ENCODE measurements at regions not wholly inside any gene's neighbourhood (a gene's known extent, or its start where the extent isn't known, plus 50 kb on each side); places are given as distances from the start of the nearest gene placed in this dataset.
A peak's percentile ranks its signal among the peaks of the same experiment; 100 is the strongest.
"Not testable (repeated sequence)": the region's sequence is repeated elsewhere in the genome, so short reads cannot be mapped to it uniquely, and the experiment has no call there.

DNA sequence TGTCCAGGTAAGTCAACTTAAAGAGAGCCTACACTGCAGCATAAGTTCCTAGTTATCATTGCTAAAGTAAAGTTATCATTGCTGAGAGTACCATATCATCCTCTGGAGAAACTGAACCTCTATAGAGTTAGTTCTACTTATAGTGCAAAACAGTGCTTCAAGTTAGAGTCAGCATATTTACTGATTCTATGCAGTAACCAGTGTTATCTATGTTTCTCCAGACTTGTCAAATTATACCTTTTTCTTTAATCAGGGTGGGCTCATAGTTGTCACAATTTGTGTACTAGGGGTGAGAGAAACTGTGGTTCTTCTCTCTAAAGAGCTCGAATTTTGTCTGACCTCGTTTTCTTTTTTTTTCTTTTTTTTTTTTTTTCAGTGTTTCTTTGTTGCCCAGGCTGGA is 79.6 kb downstream of the ANXA2R start:
- Mint-ChIP-seq H3K4me3 (no peak overlapping the region), H3K4me1 (ENCODE audit: low read depth) (peaks cover 8% of the 10 kb centered on the region), H3K27ac (no peak overlapping the region)

GRCh38 chr5:42956551-42956950 is 83.6 kb downstream of the ANXA2R start:
- H3K27ac Mint-ChIP-seq: no peak overlapping the region
- peaks cover 10% of the 10 kb centered on the region for H3K36me3 Mint-ChIP-seq (ENCODE audit: low read depth)
- H3K27me3 Mint-ChIP-seq (ENCODE audit: low read depth): peaks cover 15% of the 10 kb centered on the region
- H3K4me3 Mint-ChIP-seq: no peak overlapping the region
- H3K4me1 Mint-ChIP-seq (ENCODE audit: low read depth): peaks cover 14% of the 10 kb centered on the region
- H3K9me3 Mint-ChIP-seq: no peaks in the 10 kb centered on the region

More for the DNA sequence above, 79.6 kb downstream of the ANXA2R start:
- no peaks in the 10 kb centered on the region for H3K9me3 Mint-ChIP-seq
- peaks cover 6% of the 10 kb centered on the region for H3K36me3 Mint-ChIP-seq (ENCODE audit: low read depth)
- H3K27me3 Mint-ChIP-seq (ENCODE audit: low read depth): peaks cover 7% of the 10 kb centered on the region

- Mint-ChIP-seq H3K27ac (peak overlapping the region; percentile 45), H3K9me3 (no peaks in the 10 kb centered on the region), H3K4me1 (ENCODE audit: low read depth) (peaks cover 33% of the 10 kb centered on the region), H3K36me3 (ENCODE audit: low read depth) (peaks cover 10% of the 10 kb centered on the region), H3K4me3 (peak overlapping the region; percentile 90), H3K27me3 (ENCODE audit: low read depth) (peaks cover 15% of the 10 kb centered on the region)
These were observed 87.1 kb downstream of the ANXA2R start for GRCh38 chr5:42953041-42953440.

DNA sequence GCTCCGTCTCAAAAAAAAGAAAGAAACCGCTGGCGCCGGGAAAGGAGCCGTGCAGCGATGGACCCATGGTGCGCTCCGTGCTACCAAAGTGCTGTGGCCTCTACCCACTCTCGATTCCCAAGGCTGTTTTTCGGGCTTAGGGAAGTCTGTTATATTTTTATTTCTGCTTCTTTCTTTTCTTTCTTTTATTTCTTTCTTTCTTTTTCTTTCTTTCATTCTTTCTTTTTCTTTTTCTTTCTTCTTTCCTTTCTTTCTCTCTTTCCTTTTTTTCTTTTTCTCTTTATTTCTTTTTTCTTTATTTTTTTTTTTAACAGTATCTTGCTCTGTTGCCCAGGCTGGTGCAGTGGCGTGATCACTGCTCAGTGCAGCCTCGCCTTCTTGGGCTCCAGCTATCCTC is 87.5 kb downstream of the ANXA2R start:
- H3K27me3 Mint-ChIP-seq (ENCODE audit: low read depth): peaks cover 15% of the 10 kb centered on the region
- H3K4me3 Mint-ChIP-seq: peak overlapping the region; percentile 90
- peaks cover 33% of the 10 kb centered on the region for H3K4me1 Mint-ChIP-seq (ENCODE audit: low read depth)
- H3K9me3 Mint-ChIP-seq: no peaks in the 10 kb centered on the region
- peaks cover 10% of the 10 kb centered on the region for H3K36me3 Mint-ChIP-seq (ENCODE audit: low read depth)
- H3K27ac Mint-ChIP-seq: peak overlapping the region; percentile 99

DNA sequence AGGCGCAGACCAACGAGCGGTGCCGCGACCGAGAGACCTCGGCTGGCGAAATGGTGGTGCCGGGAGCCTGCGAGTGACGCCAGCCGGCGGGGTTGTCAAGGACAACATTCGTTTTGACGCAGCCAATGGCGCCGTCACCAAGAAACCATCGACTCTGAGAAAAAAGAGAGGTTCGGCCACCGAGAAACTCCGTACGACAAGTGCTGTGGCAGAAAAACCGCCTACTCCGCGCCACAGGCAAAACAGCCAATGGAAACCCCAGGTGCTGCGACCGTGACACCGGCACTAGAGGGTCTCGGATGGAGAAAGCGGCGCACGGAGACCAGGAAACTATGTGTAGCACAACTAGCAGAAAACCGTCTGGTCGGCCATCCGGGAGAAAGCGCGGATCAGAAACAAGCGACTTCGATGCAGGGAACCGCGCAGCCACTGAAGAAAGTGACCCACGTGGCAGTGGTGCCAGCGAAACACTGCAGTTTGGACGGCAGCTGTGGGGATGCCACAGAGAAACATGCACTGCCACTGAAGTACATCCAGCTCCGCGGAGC is 88.8 kb downstream of the ANXA2R start:
- peak overlapping the region; percentile 99 for H3K27ac Mint-ChIP-seq
- H3K9me3 Mint-ChIP-seq: no peaks in the 10 kb centered on the region
- peak overlapping the region; percentile 90 for H3K4me3 Mint-ChIP-seq
- peaks cover 9% of the 10 kb centered on the region for H3K27me3 Mint-ChIP-seq (ENCODE audit: low read depth)
- H3K36me3 Mint-ChIP-seq (ENCODE audit: low read depth): peaks cover 10% of the 10 kb centered on the region
- H3K4me1 Mint-ChIP-seq (ENCODE audit: low read depth): peaks cover 33% of the 10 kb centered on the region

GRCh38 chr5:42950456-42951292 is 89.4 kb downstream of the ANXA2R start:
- Mint-ChIP-seq H3K27ac (peak overlapping the region; percentile 99), H3K27me3 (ENCODE audit: low read depth) (peaks cover 9% of the 10 kb centered on the region), H3K9me3 (no peaks in the 10 kb centered on the region), H3K4me1 (ENCODE audit: low read depth) (peaks cover 33% of the 10 kb centered on the region), H3K36me3 (ENCODE audit: low read depth) (peaks cover 10% of the 10 kb centered on the region), H3K4me3 (peak overlapping the region; percentile 90)

- peak overlapping the region; percentile 99 for H3K27ac Mint-ChIP-seq
- H3K36me3 Mint-ChIP-seq (ENCODE audit: low read depth): peaks cover 8% of the 10 kb centered on the region
- H3K4me1 Mint-ChIP-seq (ENCODE audit: low read depth): peaks cover 33% of the 10 kb centered on the region
- no peaks in the 10 kb centered on the region for H3K9me3 Mint-ChIP-seq
- peak overlapping the region; percentile 90 for H3K4me3 Mint-ChIP-seq
- peaks cover 13% of the 10 kb centered on the region for H3K27me3 Mint-ChIP-seq (ENCODE audit: low read depth)
These were observed 90.0 kb downstream of the ANXA2R start for GRCh38 chr5:42950116-42950455.

GRCh38 chr5:42949348-42950115 is 90.6 kb downstream of the ANXA2R start:
- peak overlapping the region; percentile 99 for H3K27ac Mint-ChIP-seq
- no peaks in the 10 kb centered on the region for H3K9me3 Mint-ChIP-seq
- H3K36me3 Mint-ChIP-seq (ENCODE audit: low read depth): peaks cover 7% of the 10 kb centered on the region
- H3K27me3 Mint-ChIP-seq (ENCODE audit: low read depth): peaks cover 16% of the 10 kb centered on the region
- peaks cover 33% of the 10 kb centered on the region for H3K4me1 Mint-ChIP-seq (ENCODE audit: low read depth)
- H3K4me3 Mint-ChIP-seq: peak overlapping the region; percentile 79

DNA sequence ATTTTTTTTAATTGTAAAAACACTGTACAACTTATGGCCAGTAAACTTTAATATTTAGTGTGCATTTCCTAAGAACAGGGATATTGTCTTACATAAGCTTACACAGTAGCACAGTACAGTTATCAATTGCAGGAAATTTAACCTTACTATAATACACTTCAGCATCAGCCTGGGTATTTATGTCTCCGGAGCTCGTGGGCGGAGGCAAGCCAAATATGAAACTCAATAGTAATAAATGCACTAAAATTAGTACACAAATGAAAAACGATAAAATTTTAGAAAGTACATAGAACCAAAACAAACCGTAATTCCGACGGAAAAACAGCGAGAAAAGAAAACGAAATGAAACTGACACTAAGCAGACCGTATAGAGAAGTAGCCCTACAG is 91.2 kb downstream of the ANXA2R start:
- peak overlapping the region; percentile 99 for H3K27ac Mint-ChIP-seq
- no peaks in the 10 kb centered on the region for H3K9me3 Mint-ChIP-seq
- peak overlapping the region; percentile 79 for H3K4me3 Mint-ChIP-seq
- H3K4me1 Mint-ChIP-seq (ENCODE audit: low read depth): peaks cover 31% of the 10 kb centered on the region
- H3K27me3 Mint-ChIP-seq (ENCODE audit: low read depth): peaks cover 16% of the 10 kb centered on the region
- H3K36me3 Mint-ChIP-seq (ENCODE audit: low read depth): peaks cover 4% of the 10 kb centered on the region

GRCh38 chr5:42944989-42945388 is 95.1 kb downstream of the ANXA2R start:
- Mint-ChIP-seq H3K27me3 (ENCODE audit: low read depth) (peaks cover 41% of the 10 kb centered on the region), H3K4me3 (no peak overlapping the region), H3K4me1 (ENCODE audit: low read depth) (peaks cover 10% of the 10 kb centered on the region), H3K9me3 (no peaks in the 10 kb centered on the region), H3K27ac (no peak overlapping the region), H3K36me3 (ENCODE audit: low read depth) (no peaks in the 10 kb centered on the region)

DNA sequence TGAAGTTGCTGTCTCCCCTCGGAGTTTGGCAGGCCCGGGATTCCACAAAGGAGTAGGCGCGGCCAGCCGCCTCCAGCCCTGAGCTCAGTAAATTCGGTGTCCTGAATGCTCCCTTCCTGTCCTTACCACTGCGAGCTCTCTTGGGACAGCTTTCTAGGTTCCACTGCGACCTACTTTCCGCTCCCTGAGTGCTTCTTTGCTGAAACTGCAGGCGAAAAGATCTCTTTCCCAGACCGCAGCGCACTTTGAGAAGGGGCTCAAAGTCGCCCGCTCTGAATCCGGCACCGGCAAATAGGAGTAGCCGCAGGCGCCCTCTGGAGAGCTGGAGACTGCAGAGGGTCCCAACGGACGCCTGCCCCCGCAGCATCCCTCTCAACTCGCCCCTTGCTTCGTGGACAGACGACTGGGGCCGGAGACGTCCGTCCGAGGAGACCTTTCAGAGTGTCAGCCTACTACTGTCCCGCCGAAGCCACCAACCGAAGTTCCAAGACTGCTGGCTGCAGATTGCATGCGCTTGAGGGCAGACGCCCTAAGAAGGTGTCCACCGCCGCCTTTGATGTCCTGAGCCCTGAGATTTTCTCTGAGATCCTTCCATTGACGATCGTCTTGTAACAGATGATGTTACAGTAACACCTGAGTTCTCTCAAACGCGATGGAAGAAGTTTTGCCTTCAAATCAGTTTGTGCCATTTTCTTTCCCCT is 96.0 kb downstream of the ANXA2R start:
- Mint-ChIP-seq H3K27me3 (ENCODE audit: low read depth) (peaks cover 41% of the 10 kb centered on the region), H3K4me3 (no peak overlapping the region), H3K36me3 (ENCODE audit: low read depth) (no peaks in the 10 kb centered on the region), H3K4me1 (ENCODE audit: low read depth) (peaks cover 2% of the 10 kb centered on the region), H3K27ac (no peak overlapping the region), H3K9me3 (no peaks in the 10 kb centered on the region)

GRCh38 chr5:42940853-42941252 is 99.3 kb downstream of the ANXA2R start:
- Mint-ChIP-seq H3K36me3 (ENCODE audit: low read depth) (no peaks in the 10 kb centered on the region), H3K9me3 (no peaks in the 10 kb centered on the region), H3K4me3 (no peak overlapping the region), H3K27ac (no peak overlapping the region), H3K27me3 (ENCODE audit: low read depth) (peaks cover 51% of the 10 kb centered on the region), H3K4me1 (ENCODE audit: low read depth) (no peaks in the 10 kb centered on the region)

- Mint-ChIP-seq H3K27me3 (ENCODE audit: low read depth) (peaks cover 35% of the 10 kb centered on the region), H3K9me3 (peaks cover 12% of the 10 kb centered on the region)
- not testable (repeated sequence) for H3K27ac Mint-ChIP-seq; H3K4me1 Mint-ChIP-seq (ENCODE audit: low read depth); H3K4me3 Mint-ChIP-seq; H3K36me3 Mint-ChIP-seq (ENCODE audit: low read depth)
These were observed 108.1 kb downstream of the ANXA2R start for GRCh38 chr5:42932011-42932410.

DNA sequence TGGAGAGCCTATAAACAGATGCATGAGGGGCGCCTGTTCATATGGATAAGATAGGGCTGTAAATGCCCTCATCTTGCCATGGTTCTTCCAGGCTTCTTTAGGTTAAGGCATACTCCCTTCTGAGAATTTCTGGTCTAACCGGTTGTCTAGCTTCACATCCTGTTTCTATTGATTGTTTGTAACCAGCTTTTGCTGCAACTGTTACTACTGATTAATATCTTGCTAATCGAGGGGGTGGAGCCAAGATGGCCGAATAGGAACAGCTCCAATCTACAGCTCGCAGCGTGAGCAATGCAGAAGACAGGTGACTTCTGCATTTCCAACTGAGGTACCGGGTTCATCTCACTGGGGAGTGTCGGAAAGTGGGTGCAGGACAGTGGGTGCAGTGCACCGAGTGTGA is 108.7 kb downstream of the ANXA2R start:
- peaks cover 12% of the 10 kb centered on the region for H3K9me3 Mint-ChIP-seq
- peaks cover 33% of the 10 kb centered on the region for H3K27me3 Mint-ChIP-seq (ENCODE audit: low read depth)
- H3K36me3 Mint-ChIP-seq (ENCODE audit: low read depth); H3K27ac Mint-ChIP-seq; H3K4me1 Mint-ChIP-seq (ENCODE audit: low read depth); H3K4me3 Mint-ChIP-seq: not testable (repeated sequence)
